IMR-90 (cell line): ENCODE measurements at regions not wholly inside any gene's neighbourhood (a gene's known extent, or its start where the extent isn't known, plus 50 kb on each side); places are given as distances from the start of the nearest gene placed in this dataset.

ENCODE experiments used
- ATAC-seq: fragments of 200-7000 bp; cut with Tn5 transposase; 2 replicates; pipeline ENCODE4 v1.9.1; 2020; ENCODE audit warnings: low read depth, mild to moderate bottlenecking, moderate library complexity
- BruUV-seq: library from RNA; stranded (reverse); fragments of 400-500 nt; replicated peaks from 2 replicates; lab custom pipeline; 2021; lab: Mats Ljungman, UMichigan
- CTCF ChIA-PET: fragments of 300-600 bp; formaldehyde crosslinking; extraction: SDS; loops from one replicate; lab custom pipeline; 2021; ENCODE audit warnings: antibody characterized with exemption; lab: Yijun Ruan, JAX
- POLR2A ChIA-PET: fragments of 300-600 bp; sonication (Branson Sonifier 250); formaldehyde crosslinking; loops from one replicate; lab custom pipeline; 2022; ENCODE audit warnings: antibody characterized with exemption; ENCODE audit not compliant: unreplicated experiment; lab: Charles Lee
- DNase-seq: peaks from one replicate; pipeline ENCODE4 v3.0.0; 2013
- H2AFZ ChIP-seq: replicated peaks from 2 replicates; pipeline ENCODE3; 2013; ENCODE audit warnings: low read length, mild to moderate bottlenecking; ENCODE audit not compliant: poor library complexity
- H2AK5ac ChIP-seq: 2 replicates; pipeline ENCODE4 v1.6.1; 2013; ENCODE audit warnings: low read depth, low read length, inconsistent platforms
- H2AK9ac ChIP-seq: replicated peaks from 2 replicates; pipeline ENCODE3; 2013; ENCODE audit warnings: mild to moderate bottlenecking, low read depth, low read length, moderate library complexity; ENCODE audit not compliant: poor library complexity
- H2BK120ac ChIP-seq: 2 replicates; pipeline ENCODE4 v1.6.1; 2013; ENCODE audit warnings: low read depth, low read length, inconsistent platforms
- H2BK15ac ChIP-seq: 3 replicates; pipeline ENCODE4 v1.6.1; 2013; ENCODE audit warnings: low read depth, low read length, inconsistent platforms
- H2BK20ac ChIP-seq: 2 replicates; pipeline ENCODE4 v1.6.1; 2013; ENCODE audit warnings: low read depth, mild to moderate bottlenecking, inconsistent platforms, low read length, moderate library complexity
- H2BK5ac ChIP-seq: 2 replicates; pipeline ENCODE4 v1.6.1; 2013; ENCODE audit warnings: mild to moderate bottlenecking, low read depth, low read length, inconsistent platforms; ENCODE audit not compliant: poor library complexity, severe bottlenecking
- H3K14ac ChIP-seq: replicated peaks from 2 replicates; pipeline ENCODE4 v1.6.1; 2013; ENCODE audit warnings: low read depth, low read length, inconsistent platforms
- H3K18ac ChIP-seq: 2 replicates; pipeline ENCODE4 v1.6.1; 2013; ENCODE audit warnings: low read depth, low read length, control low read depth
- H3K23ac ChIP-seq: 2 replicates; pipeline ENCODE4 v1.6.1; 2013; ENCODE audit warnings: low read depth, low read length, inconsistent platforms
- H3K27ac ChIP-seq: 2 replicates; pipeline ENCODE4 v1.5.1; 2013; ENCODE audit warnings: mild to moderate bottlenecking, control low read depth, low read length; ENCODE audit not compliant: insufficient read depth
- H3K27me3 ChIP-seq: 2 replicates; pipeline ENCODE4 v1.6.1; 2013; ENCODE audit warnings: low read length; ENCODE audit not compliant: control insufficient read depth, insufficient read depth
- H3K36me3 ChIP-seq: 2 replicates; pipeline ENCODE4 v1.6.1; 2013; ENCODE audit warnings: low read length, mixed read lengths; ENCODE audit not compliant: control insufficient read depth, insufficient read depth
- H3K4ac ChIP-seq: 2 replicates; pipeline ENCODE4 v1.6.1; 2013; ENCODE audit warnings: low read depth, low read length, inconsistent platforms
- H3K4me1 ChIP-seq: 2 replicates; pipeline ENCODE4 v1.6.1; 2013; ENCODE audit warnings: low read length, mixed read lengths; ENCODE audit not compliant: control insufficient read depth, insufficient read depth
- H3K4me2 ChIP-seq: 2 replicates; pipeline ENCODE4 v1.6.1; 2013; ENCODE audit warnings: low read depth, mild to moderate bottlenecking, control low read depth, low read length, moderate library complexity
- H3K4me3 ChIP-seq: 2 replicates; pipeline ENCODE4 v1.5.1; 2013; ENCODE audit warnings: low read depth, mild to moderate bottlenecking, control low read depth, low read length, moderate library complexity; ENCODE audit not compliant: insufficient read depth
- H3K56ac ChIP-seq: 2 replicates; pipeline ENCODE4 v1.6.1; 2013; ENCODE audit warnings: low read length, inconsistent platforms; ENCODE audit not compliant: insufficient read depth; ENCODE audit errors: extremely low read depth
- H3K79me1 ChIP-seq, 2 experiments: 2 replicates each; pipeline ENCODE4 v1.6.1; 2013; ENCODE audit warnings: low read length in 2 of 2, inconsistent platforms in 1 of 2, low read depth in 1 of 2
- H3K9ac ChIP-seq: 2 replicates; pipeline ENCODE4 v1.6.1; 2013; ENCODE audit warnings: low read depth, low read length, control low read depth
- H3K9me1 ChIP-seq: 2 replicates; pipeline ENCODE4 v1.6.1; 2013; ENCODE audit warnings: low read length, inconsistent platforms; ENCODE audit not compliant: insufficient read depth
- H3K9me3 ChIP-seq: 2 replicates; pipeline ENCODE4 v1.6.1; 2013; ENCODE audit warnings: low read length; ENCODE audit not compliant: control insufficient read depth, insufficient read depth
- H4K20me1 ChIP-seq: 2 replicates; pipeline ENCODE4 v1.6.1; 2013; ENCODE audit warnings: low read length, inconsistent platforms; ENCODE audit not compliant: insufficient read depth
- H4K5ac ChIP-seq: 2 replicates; pipeline ENCODE4 v1.6.1; 2013; ENCODE audit warnings: mild to moderate bottlenecking, low read depth, low read length, control low read depth
- H4K8ac ChIP-seq, 2 experiments: 2 replicates each; pipeline ENCODE4 v1.6.1; 2013; ENCODE audit warnings: low read depth in 2 of 2, low read length in 2 of 2, control low read depth in 1 of 2, inconsistent platforms in 1 of 2
- H4K91ac ChIP-seq: 2 replicates; pipeline ENCODE4 v1.6.1; 2013; ENCODE audit warnings: low read depth, low read length, inconsistent platforms; ENCODE audit not compliant: insufficient read depth
- BHLHE40 ChIP-seq: fragments of 150-350 bp; IDR thresholded peaks from 2 replicates; pipeline ENCODE4 v1.6.1; 2016; ENCODE audit warnings: mild to moderate bottlenecking, low read depth, low read length
- CEBPB ChIP-seq: IDR thresholded peaks from 2 replicates; pipeline ENCODE4 v1.6.1; 2012; ENCODE audit warnings: low read depth, low read length, improper control_type of control experiment
- CHD1 ChIP-seq: IDR thresholded peaks from 2 replicates; pipeline ENCODE4 v1.6.1; 2012; ENCODE audit warnings: low read depth, low read length, improper control_type of control experiment
- CTCF ChIP-seq: conservative IDR thresholded peaks from 2 replicates; pipeline ENCODE4 v1.5.1; 2012; ENCODE audit warnings: mild to moderate bottlenecking, low read depth, low read length, improper control_type of control experiment
- ELK1 ChIP-seq: fragments of 150-350 bp; IDR thresholded peaks from 2 replicates; pipeline ENCODE4 v1.6.1; 2016; ENCODE audit warnings: low read depth, mild to moderate bottlenecking, low read length, moderate library complexity, borderline replicate concordance
- FOS ChIP-seq: fragments of 150-350 bp; IDR thresholded peaks from 2 replicates; pipeline ENCODE4 v1.6.1; 2016; ENCODE audit warnings: low read depth, low read length
- MAFK ChIP-seq: IDR thresholded peaks from 2 replicates; pipeline ENCODE4 v1.6.1; 2012; ENCODE audit warnings: low read depth, low read length, improper control_type of control experiment
- MAZ ChIP-seq: IDR thresholded peaks from 2 replicates; pipeline ENCODE4 v1.6.1; 2012; ENCODE audit warnings: low read depth, mild to moderate bottlenecking, low read length, improper control_type of control experiment, moderate library complexity, borderline replicate concordance
- MXI1 ChIP-seq: IDR thresholded peaks from 2 replicates; pipeline ENCODE4 v1.6.1; 2012; ENCODE audit warnings: low read depth, mild to moderate bottlenecking, low read length, moderate library complexity, borderline replicate concordance
- NFE2L2 ChIP-seq: fragments of 150-350 bp; IDR thresholded peaks from 2 replicates; pipeline ENCODE4 v1.6.1; 2016; ENCODE audit warnings: low read depth, mild to moderate bottlenecking, low read length
- POLR2A ChIP-seq: IDR thresholded peaks from 2 replicates; pipeline ENCODE4 v1.6.1; 2012; ENCODE audit warnings: mild to moderate bottlenecking, low read depth, low read length
- RAD21 ChIP-seq: IDR thresholded peaks from 2 replicates; pipeline ENCODE4 v1.6.1; 2012; ENCODE audit warnings: low read length, improper control_type of control experiment
- RCOR1 ChIP-seq: IDR thresholded peaks from 2 replicates; pipeline ENCODE4 v1.6.1; 2012; ENCODE audit warnings: mild to moderate bottlenecking, low read length, improper control_type of control experiment; ENCODE audit not compliant: insufficient replicate concordance
- RFX5 ChIP-seq: IDR thresholded peaks from 2 replicates; pipeline ENCODE4 v1.8.0; 2012; ENCODE audit warnings: low read depth, mild to moderate bottlenecking, low read length, moderate library complexity
- SMC3 ChIP-seq: fragments of 150-350 bp; IDR thresholded peaks from 2 replicates; pipeline ENCODE4 v1.6.1; 2016; ENCODE audit warnings: low read depth, mild to moderate bottlenecking, antibody characterized with exemption, low read length, moderate library complexity
- USF2 ChIP-seq: fragments of 150-350 bp; IDR thresholded peaks from 2 replicates; pipeline ENCODE4 v1.6.1; 2017; ENCODE audit warnings: mild to moderate bottlenecking, antibody characterized with exemption, low read length, low read depth
- WGBS, 2 experiments: methylation state at CpG; one replicate each; pipeline versions ENCODE4 v1.1.5 to v1.1.7; 2013; ENCODE audit warnings: missing lambda C conversion rate in 2 of 2; ENCODE audit not compliant: insufficient read length in 1 of 2; ENCODE audit errors: extremely low coverage in 2 of 2; 5-methylcytosine and 5-hydroxymethylcytosine counted together
- dilution Hi-C: fragments of 300-500 bp; cut with HindIII; formaldehyde crosslinking; loops from one replicate; pipeline ENCODE4 v1.14.3; 2018; ENCODE audit warnings: low sequenced_read_pairs; ENCODE audit not compliant: unreplicated experiment
- in situ Hi-C: fragments of 300-500 bp; cut with MboI; formaldehyde crosslinking; loops from 3 replicates; pipeline ENCODE4 v1.14.3; 2019; ENCODE audit warnings: low sequenced_read_pairs, inconsistent platforms, mixed read lengths
- intact Hi-C: fragments of 100-400 bp; cut with micrococcal nuclease; formaldehyde crosslinking; loops from 2 replicates; pipeline ENCODE4 v1.10.0; 2022

GRCh38 chr17:31750578-31750977 is 108.5 kb downstream of the COPRS start:
- H3K4me3 ChIP-seq: no peak overlapping the region
- no peaks in the 10 kb centered on the region for H3K36me3 ChIP-seq
- H2AFZ ChIP-seq: peak overlapping the region; percentile 34
- H3K27me3 ChIP-seq: no peaks in the 10 kb centered on the region
- WGBS, 2 experiments: no CpG with 5 or more reads among the region's 3 CpGs
- H3K56ac ChIP-seq: no peak overlapping the region
- BruUV-seq: no TSS peak
- peak overlapping the region; percentile 70; the same call in 1 of the 2 replicates for H2BK20ac ChIP-seq
- peak overlapping the region; percentile 46 for H2BK120ac ChIP-seq
- peaks cover 3% of the 10 kb centered on the region; the same call in 1 of the 2 replicates for H3K9me3 ChIP-seq
- no peak overlapping the region for H3K23ac ChIP-seq
- no peaks in the 10 kb centered on the region for H3K79me1 ChIP-seq
- H2BK5ac ChIP-seq: no peak overlapping the region
- H3K9ac ChIP-seq: no peak overlapping the region
- CTCF ChIA-PET: no interaction called here
- peaks cover 9% of the 10 kb centered on the region for H3K4me1 ChIP-seq
- no peak overlapping the region for H3K14ac ChIP-seq
- H3K4me2 ChIP-seq: no peak overlapping the region
- no peak overlapping the region for H3K18ac ChIP-seq
- no peak overlapping the region for H4K5ac ChIP-seq
- no peaks in the 10 kb centered on the region for H4K20me1 ChIP-seq
- ATAC-seq (no peak), DNase-seq (no peak)
- H2AK9ac ChIP-seq: no peak overlapping the region
- TF ChIP-seq MXI1 (no peak), RCOR1 (no peak), SMC3 (no peak), CEBPB (no peak), NFE2L2 (no peak), MAFK (no peak), USF2 (no peak), ELK1 (no peak), MAZ (no peak), FOS (no peak), POLR2A (no peak), RFX5 (no peak), CHD1 (no peak), CTCF (no peak), BHLHE40 (no peak), RAD21 (no peak)
- POLR2A ChIA-PET: no interaction called here
- no peak overlapping the region for H4K91ac ChIP-seq
- H3K4ac ChIP-seq: peak overlapping the region; percentile 7; the same call in 1 of the 2 replicates
- peaks cover 6% of the 10 kb centered on the region for H3K9me1 ChIP-seq
- no peak overlapping the region for H2BK15ac ChIP-seq
- dilution Hi-C loops (no loop called here), intact Hi-C loops (no loop called here), in situ Hi-C loops (no loop called here)
- H2AK5ac ChIP-seq: no peak overlapping the region; the same call in 1 of the 2 replicates
- H3K27ac ChIP-seq: no peak overlapping the region
- H4K8ac ChIP-seq: no peak overlapping the region
